ENCODE measurements at regions not wholly inside any gene's neighbourhood (a gene's known extent, or its start where the extent isn't known, plus 50 kb on each side); places are given as distances from the start of the nearest gene placed in this dataset.

- in situ Hi-C loops (cut with MboI; ENCODE audit: low sequenced_read_pairs in 4 of 4) = no loop called here
Observed at GRCh38 chr11:43548916-43549315, 131.6 kb upstream of the HSD17B12 start.

GRCh38 chr11:43549624-43550023 is 130.9 kb upstream of the HSD17B12 start:
- no peak overlapping the region for H3K27ac ChIP-seq
- DNase-seq (no peak), ATAC-seq (no peak)
- H3K4me1 ChIP-seq = peaks cover 0 to 6% of the 10 kb centered on the region in 2 donors
- H3K4me3 ChIP-seq = no peak overlapping the region
- intact Hi-C loops (cut with DNase I; ENCODE audit: low total_unique reads) (no loop called here), in situ Hi-C loops (cut with MboI; ENCODE audit: low sequenced_read_pairs in 4 of 4) (no loop called here)
- no peaks in the 10 kb centered on the region for H3K36me3 ChIP-seq
- H3K27me3 ChIP-seq = peaks cover 23 to 31% (median 26%) of the 10 kb centered on the region in 3 donors
- TF ChIP-seq POLR2A (IDR thresholded peaks at IDR 0.05) = no peak
- TF ChIP-seq, protein P1, sequence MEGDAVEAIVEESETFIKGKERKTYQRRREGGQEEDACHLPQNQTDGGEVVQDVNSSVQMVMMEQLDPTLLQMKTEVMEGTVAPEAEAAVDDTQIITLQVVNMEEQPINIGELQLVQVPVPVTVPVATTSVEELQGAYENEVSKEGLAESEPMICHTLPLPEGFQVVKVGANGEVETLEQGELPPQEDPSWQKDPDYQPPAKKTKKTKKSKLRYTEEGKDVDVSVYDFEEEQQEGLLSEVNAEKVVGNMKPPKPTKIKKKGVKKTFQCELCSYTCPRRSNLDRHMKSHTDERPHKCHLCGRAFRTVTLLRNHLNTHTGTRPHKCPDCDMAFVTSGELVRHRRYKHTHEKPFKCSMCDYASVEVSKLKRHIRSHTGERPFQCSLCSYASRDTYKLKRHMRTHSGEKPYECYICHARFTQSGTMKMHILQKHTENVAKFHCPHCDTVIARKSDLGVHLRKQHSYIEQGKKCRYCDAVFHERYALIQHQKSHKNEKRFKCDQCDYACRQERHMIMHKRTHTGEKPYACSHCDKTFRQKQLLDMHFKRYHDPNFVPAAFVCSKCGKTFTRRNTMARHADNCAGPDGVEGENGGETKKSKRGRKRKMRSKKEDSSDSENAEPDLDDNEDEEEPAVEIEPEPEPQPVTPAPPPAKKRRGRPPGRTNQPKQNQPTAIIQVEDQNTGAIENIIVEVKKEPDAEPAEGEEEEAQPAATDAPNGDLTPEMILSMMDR (IDR thresholded peaks at IDR 0.05 in 4 of 5, conservative IDR thresholded peaks at IDR 0.05 in 1 of 5) = no peak
- H3K9me3 ChIP-seq = no peaks in the 10 kb centered on the region

More at GRCh38 chr11:43548916-43549315, 131.6 kb upstream of the HSD17B12 start:
- ATAC-seq = no peak
- Histone ChIP-seq H3K36me3 (no peaks in the 10 kb centered on the region), H3K27ac (no peak overlapping the region), H3K4me1 (peaks cover 0 to 6% of the 10 kb centered on the region in 2 donors), H3K27me3 (peaks cover 20 to 25% (median 24%) of the 10 kb centered on the region in 3 donors), H3K4me3 (no peak overlapping the region), H3K9me3 (no peaks in the 10 kb centered on the region)
- DNase-seq = no peak
- TF ChIP-seq, protein P1 (IDR thresholded peaks at IDR 0.05 in 4 of 5, conservative IDR thresholded peaks at IDR 0.05 in 1 of 5) = no peak
- TF ChIP-seq POLR2A (IDR thresholded peaks at IDR 0.05) = no peak
- intact Hi-C loops (cut with DNase I; ENCODE audit: low total_unique reads) = no loop called here

- Histone ChIP-seq H3K4me3 (no peak overlapping the region), H3K27ac (no peak overlapping the region), H3K27me3 (peaks cover 31 to 37% (median 33%) of the 10 kb centered on the region in 3 donors), H3K36me3 (no peaks in the 10 kb centered on the region), H3K9me3 (no peaks in the 10 kb centered on the region), H3K4me1 (peaks cover 6 to 8% of the 10 kb centered on the region in 2 donors)
- ATAC-seq (no peak), DNase-seq (no peak)
- intact Hi-C loops (cut with DNase I; ENCODE audit: low total_unique reads) = no loop called here
- in situ Hi-C loops (cut with MboI; ENCODE audit: low sequenced_read_pairs in 4 of 4) = no loop called here
- TF ChIP-seq, protein P1 (IDR thresholded peaks at IDR 0.05 in 4 of 5, conservative IDR thresholded peaks at IDR 0.05 in 1 of 5) = no peak
- TF ChIP-seq POLR2A (IDR thresholded peaks at IDR 0.05) = no peak
Observed at GRCh38 chr11:43550714-43551113, 129.8 kb upstream of the HSD17B12 start.

- intact Hi-C loops (cut with DNase I; ENCODE audit: low total_unique reads) = no loop called here
- ATAC-seq = no peak
- TF ChIP-seq POLR2A (IDR thresholded peaks at IDR 0.05) = no peak
- TF ChIP-seq, protein P1 (IDR thresholded peaks at IDR 0.05 in 4 of 5, conservative IDR thresholded peaks at IDR 0.05 in 1 of 5) = no peak
- H3K4me3 ChIP-seq = no peak overlapping the region
- in situ Hi-C loops (cut with MboI; ENCODE audit: low sequenced_read_pairs in 4 of 4) = no loop called here
- no peaks in the 10 kb centered on the region for H3K9me3 ChIP-seq
- peaks cover 20 to 53% (median 32%) of the 10 kb centered on the region in 3 donors for H3K27me3 ChIP-seq
- H3K4me1 ChIP-seq = peaks cover 7 to 8% of the 10 kb centered on the region in 2 donors
- H3K36me3 ChIP-seq = no peaks in the 10 kb centered on the region
- no peak overlapping the region for H3K27ac ChIP-seq
- DNase-seq = no peak
Observed at GRCh38 chr11:43554148-43554473, 126.4 kb upstream of the HSD17B12 start.

DNA sequence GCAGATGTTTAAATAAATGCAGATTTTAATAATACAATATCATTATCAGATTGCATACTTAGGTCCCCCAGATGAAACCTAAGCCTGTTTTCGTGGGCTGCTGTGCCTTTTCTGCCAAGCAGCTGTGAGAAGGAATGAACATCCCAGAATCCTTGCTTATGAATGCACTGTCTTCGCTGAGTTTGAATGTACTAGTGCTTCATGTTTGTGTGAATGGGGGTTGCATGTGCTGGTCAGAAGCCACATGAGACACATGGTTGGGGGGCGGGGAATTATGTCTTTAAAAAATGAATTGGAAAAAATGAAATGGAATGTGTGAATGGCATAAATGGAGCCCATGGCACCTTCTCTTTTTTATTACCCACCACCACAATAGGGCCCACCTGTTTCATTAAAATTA is 125.4 kb upstream of the HSD17B12 start:
- H3K9me3 ChIP-seq = no peaks in the 10 kb centered on the region
- no peaks in the 10 kb centered on the region for H3K36me3 ChIP-seq
- H3K4me1 ChIP-seq = peaks cover 7 to 8% of the 10 kb centered on the region in 2 donors
- ATAC-seq (no peak), DNase-seq (no peak)
- in situ Hi-C loops (cut with MboI; ENCODE audit: low sequenced_read_pairs in 4 of 4) (no loop called here), intact Hi-C loops (cut with DNase I; ENCODE audit: low total_unique reads) (no loop called here)
- H3K27me3 ChIP-seq = peaks cover 20 to 60% (median 39%) of the 10 kb centered on the region in 3 donors
- TF ChIP-seq, protein P1 (IDR thresholded peaks at IDR 0.05 in 4 of 5, conservative IDR thresholded peaks at IDR 0.05 in 1 of 5) = no peak
- TF ChIP-seq POLR2A (IDR thresholded peaks at IDR 0.05) = no peak
- no peak overlapping the region for H3K4me3 ChIP-seq
- peak overlapping the region in 2 of 4 donors; percentile 28 to 58 for H3K27ac ChIP-seq
